Activated CD8-positive, alpha-beta memory T cell treated with anti-CD3 and anti-CD28 coated beads, Interleukin-2, amount 50 U/mL, for 24 hours (primary cell): ENCODE measurements at regions not wholly inside any gene's neighbourhood (a gene's known extent, or its start where the extent isn't known, plus 50 kb on each side); places are given as distances from the start of the nearest gene placed in this dataset.
"Not testable (repeated sequence)": the region's sequence is repeated elsewhere in the genome, so short reads cannot be mapped to it uniquely, and the experiment has no call there.

Experiments used
- DNase-seq: peaks from one replicate; pipeline ENCODE4 v3.0.0-alpha.2; 2020; ENCODE audit errors: extremely low read depth

DNA sequence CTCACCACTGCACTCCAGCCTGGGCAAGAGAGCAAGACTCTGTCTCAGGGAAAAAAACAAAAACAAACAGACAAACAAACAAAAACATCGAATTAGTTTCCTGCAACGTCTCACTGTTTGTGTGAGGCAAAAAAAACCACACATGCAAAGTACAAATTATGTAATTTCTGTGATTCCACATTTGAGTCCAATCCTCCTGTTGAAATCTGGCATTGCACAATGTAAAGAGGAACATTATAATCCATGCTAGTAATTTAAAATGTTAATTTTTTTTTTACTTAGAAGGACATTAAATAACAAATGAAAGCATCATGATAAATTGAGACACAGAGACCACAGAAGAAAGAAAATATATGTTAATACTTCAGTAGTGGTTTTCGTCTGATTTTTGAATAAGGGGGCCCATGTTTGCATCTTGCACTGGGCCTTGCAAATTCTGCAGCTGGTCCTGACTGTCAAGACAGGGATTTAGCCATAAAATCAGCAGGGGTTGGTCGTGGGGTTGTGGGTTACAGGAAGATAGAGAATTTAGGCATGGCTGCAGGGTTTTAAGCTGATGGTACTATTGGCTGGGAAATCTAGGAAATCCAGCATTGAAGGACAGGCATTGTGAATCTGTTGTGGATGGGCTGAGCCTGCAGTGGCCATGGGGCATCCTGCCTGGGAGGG is 102.6 kb upstream of the ALDH3B2 start:
- no peak for DNase-seq

- not testable (repeated sequence) for DNase-seq
Observed at GRCh38 chr11:67774175-67774574, 99.8 kb upstream of the ALDH3B2 start.

GRCh38 chr11:67768001-67768730 is 93.7 kb upstream of the ALDH3B2 start:
- DNase-seq, result not testable (repeated sequence)

DNA sequence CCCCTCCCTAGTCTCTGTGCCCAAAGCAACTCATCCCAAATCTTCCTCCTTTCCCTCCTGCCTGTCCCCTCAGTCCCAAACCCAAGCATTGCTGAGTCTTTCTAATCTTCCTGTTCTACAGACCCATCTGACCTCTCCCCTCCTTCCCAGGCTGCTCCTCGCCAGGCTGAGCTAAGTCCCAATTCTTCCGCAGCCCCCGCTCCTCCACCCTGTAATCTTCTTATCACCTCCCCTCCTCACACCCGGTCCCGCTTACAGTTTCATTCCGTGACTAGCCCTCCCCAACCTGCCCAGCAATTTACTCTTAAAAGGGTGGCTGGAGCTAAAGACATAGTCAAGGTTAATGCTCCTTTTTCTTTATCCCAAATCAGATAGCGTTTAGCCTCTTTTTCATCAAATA is 86.8 kb upstream of the ALDH3B2 start:
- not testable (repeated sequence) for DNase-seq

- DNase-seq, result not testable (repeated sequence)
Observed at GRCh38 chr11:67759321-67759720, 84.9 kb upstream of the ALDH3B2 start.

DNA sequence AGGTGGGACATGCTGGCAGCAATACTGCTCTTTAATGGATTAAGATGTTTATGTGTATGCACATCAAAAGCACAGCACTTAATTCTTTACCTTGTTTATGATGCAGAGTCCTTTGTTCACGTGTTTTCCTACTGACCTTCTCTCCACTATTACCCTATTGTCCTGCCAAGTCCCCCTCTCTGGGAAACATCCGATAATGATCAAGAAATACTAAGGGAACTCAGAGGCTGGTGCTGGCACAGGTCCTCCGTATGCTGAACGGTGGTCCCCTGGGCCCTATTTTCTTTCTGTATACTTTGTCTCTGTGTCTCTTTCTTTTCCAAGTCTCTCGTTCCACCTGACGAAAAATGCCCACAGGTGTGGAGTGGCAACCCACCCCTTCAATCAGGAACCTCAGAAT is 84.0 kb upstream of the ALDH3B2 start:
- DNase-seq, result not testable (repeated sequence)

GRCh38 chr11:67758009-67758408 is 83.6 kb upstream of the ALDH3B2 start:
- not testable (repeated sequence) for DNase-seq

DNA sequence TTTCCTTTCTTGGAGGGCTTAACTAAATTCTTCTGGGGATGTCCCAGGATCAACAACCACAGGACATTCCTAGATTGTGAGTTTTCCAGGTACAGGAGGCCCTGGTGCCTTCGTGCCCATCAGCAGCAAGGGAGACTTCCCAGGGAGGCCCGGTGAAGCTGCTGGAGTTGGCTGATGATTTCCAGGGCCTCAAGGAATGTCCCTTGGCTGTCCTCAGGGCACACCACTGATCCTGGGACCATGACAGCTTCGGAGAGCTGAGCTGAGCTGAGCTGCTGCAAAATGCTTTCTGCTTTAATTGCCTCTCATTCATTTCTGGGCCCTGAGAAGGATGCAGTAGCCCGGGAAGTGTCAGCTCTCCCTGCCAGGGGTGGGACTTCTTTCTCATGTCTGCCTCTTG is 79.4 kb upstream of the ALDH3B2 start:
- not testable (repeated sequence) for DNase-seq

DNA sequence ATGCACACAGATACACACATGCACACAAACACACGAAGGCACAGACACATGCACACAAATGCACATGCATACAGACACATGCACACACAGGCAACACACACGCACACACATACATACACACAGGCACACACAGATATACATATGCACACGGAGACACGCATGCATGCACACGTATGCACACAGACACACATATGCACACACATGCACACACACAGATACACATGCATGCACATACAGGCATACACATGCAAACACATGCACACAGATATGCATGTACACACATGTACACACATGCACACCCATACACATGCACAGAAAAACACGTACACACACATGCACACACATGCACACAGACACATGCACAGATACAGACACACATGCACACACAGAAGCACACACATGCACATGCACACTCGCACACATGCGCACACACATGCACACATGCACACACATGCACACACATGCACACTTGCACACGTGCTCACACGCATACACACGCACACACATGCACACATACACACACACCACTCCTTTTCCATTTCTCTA is 70.8 kb upstream of the ALDH3B2 start:
- DNase-seq, result no peak

GRCh38 chr11:67744231-67744630 is 69.8 kb upstream of the ALDH3B2 start:
- not testable (repeated sequence) for DNase-seq

GRCh38 chr11:67738231-67738630 is 63.8 kb upstream of the ALDH3B2 start:
- not testable (repeated sequence) for DNase-seq

GRCh38 chr11:67737562-67738080 is 63.2 kb upstream of the ALDH3B2 start:
- not testable (repeated sequence) for DNase-seq

DNA sequence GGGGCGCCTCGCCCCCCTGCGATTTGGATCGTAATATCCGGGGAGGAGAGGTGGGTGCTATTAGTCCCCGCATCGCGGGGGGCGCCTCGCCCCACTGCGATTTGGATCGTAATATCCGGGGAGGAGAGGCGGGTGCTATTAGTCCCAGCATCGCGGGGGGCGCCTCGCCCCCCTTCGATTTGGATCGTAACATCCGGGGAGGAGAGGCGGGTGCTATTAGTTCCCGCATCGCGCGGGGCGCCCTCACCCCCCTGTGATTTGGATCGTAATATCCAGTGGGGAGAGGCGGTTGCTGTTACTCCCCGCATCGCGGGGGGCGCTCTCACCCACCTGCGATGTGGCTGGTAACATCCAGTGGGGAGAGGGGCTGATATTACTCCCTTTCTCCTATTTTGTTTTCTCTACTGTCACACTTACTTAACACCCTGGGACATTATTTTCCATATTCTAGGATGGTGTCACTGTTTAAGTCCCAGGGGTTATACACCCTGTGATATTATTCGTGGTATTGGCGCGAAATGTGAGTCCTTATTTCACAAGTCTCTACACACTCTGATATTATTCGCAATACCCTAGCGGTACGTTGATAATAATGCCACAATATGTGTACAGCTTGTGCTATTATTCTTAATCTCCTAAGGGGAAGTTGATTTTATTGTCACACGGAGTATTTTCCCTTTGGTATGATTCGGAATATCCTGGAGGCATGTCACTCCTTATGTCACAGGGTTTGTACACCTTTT is 57.8 kb upstream of the ALDH3B2 start:
- DNase-seq, result peak; percentile 14

GRCh38 chr11:67731583-67731982 is 57.2 kb upstream of the ALDH3B2 start:
- no peak for DNase-seq

DNA sequence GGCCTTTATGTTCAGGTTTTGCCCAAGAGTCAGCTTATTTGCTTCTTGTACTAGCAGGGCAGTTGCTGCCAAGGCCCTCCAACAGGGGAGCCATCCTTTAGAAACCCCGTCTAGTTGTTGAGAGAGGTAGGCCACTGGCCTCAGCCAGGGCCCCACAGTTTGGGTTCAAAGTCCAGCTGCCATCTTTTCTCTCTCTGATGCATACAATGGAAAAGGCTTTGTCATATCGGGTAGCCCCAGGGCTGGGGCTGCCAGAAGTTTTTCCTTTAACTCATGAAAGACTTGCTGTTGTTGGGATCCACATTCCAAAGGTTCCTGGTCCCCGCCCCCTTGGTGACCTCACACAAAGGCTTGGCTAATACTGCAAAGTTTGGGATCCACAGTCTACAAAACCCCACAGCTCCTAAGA is 53.7 kb upstream of the ALDH3B2 start:
- not testable (repeated sequence) for DNase-seq

- peak; percentile 23 for DNase-seq
Observed at GRCh38 chr11:67727066-67728040, 52.9 kb upstream of the ALDH3B2 start.
